Fibroblast of gingiva (primary cell): ENCODE measurements at regions not wholly inside any gene's neighbourhood (a gene's known extent, or its start where the extent isn't known, plus 50 kb on each side); places are given as distances from the start of the nearest gene placed in this dataset.

Experiments
- DNase-seq: peaks from one replicate; pipeline ENCODE4 v3.0.0-alpha.2; 2011; ENCODE audit warnings: low read depth

DNA sequence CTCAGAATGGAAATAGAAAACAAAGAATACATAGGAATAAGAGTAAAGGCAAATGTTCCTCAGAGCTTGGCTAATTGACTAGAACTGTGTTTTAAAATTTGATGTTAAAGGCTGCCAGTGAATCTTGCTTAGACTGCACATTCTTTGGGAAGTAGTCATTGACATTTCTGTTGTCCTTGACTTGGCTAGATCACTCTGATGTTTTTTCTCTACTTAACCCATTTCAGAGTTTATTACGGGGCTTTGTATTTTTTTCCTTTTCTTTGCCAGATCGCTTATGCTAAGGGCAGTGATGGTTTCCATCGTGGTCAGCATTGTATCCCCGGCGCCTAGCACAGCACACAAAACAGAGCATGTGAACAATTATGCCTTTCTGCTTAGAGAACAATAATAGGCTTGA lies 1126.7 kb upstream of the CDH9 start:
- peak; percentile 10 for DNase-seq

DNA sequence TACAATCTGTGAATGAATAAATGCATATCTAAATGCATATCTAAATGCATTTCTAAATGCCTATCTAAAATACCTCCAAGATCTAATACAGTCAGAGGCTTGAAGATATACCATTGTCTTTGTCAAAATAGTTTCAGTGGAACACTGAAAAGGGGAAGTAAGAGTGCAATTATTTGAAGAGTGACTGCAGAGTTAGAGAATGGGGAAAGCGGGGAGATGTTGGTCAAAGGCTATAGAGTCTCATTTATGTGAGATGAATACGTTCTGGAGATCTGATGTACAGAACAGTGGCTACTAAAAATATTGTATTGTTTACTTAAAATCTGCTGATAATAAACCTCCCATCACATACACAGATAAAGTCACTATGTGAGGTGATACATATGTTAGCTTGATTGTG lies 1126.2 kb upstream of the CDH9 start:
- DNase-seq = no peak

DNA sequence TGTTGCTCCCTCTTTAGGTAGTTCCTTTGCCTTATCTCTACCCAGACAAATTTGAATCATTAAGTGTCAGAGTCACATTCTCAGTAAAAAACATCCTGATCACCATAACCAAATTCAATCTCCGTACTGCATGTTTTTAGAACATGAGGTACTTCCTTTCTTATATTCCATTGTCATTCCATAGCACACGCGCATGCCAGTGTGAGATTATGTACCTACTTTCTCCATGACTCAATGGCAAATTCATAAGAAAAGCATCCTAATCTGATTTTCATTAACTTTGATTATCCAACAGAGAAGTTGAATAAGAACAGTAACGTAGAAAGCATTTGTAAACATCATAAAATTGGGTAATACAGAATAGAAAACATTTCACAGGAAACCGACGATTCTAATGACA lies 1118.6 kb upstream of the CDH9 start:
- DNase-seq = peak; percentile 70

DNA sequence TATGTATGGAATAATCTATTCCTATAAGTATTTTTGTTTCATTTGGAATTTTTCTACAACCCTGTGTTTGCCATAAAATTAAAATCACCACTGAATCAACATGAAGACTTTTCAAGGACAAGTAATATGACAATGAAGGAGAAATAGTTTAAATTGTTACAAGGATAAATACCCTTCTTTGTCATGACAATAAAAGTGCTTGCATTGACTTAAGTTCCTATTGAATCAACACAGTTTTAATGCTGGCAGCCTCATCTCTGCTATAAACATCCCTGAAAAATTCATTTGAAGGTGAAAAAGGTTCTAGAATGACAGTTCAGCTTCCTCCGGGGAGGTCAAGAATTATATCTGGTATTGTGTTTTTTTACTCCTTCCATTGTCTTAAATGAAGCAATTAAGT lies 1105.1 kb upstream of the CDH9 start:
- no peak for DNase-seq

DNA sequence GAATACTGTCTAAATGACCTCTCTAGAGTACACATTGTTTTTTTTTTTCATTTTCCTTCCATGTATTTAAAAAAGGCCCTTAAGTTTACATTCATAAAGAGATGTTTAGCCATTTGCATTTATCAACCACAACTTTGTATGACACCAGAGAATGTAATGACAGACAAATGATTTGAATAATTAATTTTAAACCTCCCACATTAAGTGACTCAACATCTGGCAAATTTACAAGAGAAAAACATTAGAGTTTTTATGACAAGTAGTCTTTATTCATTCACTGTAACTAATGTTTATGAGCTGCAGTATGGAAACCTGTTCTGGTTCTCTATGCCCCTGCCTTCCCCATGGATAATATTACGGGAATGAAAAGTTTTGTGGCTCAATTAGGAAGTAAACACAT lies 1093.8 kb upstream of the CDH9 start:
- no peak for DNase-seq

DNA sequence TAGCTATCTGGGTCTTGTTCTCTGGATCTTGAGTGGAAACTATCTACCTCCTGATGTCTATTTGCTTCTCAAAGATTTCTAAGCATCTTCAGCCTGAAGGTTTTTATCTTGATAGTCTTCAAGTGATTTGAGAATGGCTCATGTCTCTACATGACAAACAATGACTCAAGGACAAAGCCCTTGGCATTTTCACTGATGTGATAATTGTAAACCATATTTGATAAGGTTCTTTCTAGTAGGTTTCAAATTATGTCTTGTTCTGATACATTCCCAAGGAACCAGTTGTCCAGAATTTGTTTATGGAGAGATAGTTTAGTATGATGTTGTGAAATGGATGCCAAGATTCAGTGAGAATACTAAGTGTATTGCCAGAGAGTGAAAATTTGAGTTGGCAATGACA lies 1079.3 kb upstream of the CDH9 start:
- no peak for DNase-seq

DNA sequence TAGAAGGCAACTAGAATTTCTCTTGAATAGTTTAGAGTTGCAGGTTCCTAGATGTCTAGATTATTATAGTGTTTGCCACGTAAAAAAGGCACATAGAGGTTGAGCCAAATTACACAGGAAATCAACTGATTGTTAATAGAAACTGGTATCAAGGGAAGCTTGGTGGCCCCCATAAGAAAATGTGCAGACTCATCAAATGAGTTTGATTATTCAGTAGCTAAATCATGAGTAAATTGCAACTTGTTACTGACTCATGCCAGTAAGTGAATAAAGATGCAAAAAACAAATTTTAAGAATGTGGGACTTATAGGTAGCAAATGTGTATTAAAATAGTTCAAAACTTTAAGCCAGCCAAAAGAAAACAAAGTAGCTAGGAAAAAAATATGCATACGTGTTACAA lies 1078.9 kb upstream of the CDH9 start:
- DNase-seq = no peak

DNA sequence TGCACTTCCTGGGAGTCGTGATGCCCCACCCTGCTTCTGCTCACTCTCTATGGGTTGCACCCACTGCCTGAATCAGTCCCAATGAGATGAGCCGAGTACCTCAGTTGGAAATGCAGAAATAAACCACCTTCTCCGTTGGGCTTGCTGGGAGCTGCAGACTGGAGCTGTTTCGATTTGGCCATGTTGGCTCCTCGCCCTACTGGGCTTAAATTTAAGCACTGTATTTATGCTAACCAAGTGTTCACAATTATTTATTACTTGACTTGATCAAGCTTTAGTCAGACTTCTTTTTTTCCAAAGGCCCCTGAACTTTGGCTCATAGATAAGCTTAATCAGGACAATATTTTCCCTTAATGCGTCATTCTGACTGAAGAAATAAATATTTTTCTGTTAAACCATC lies 1072.4 kb upstream of the CDH9 start:
- DNase-seq = no peak

DNA sequence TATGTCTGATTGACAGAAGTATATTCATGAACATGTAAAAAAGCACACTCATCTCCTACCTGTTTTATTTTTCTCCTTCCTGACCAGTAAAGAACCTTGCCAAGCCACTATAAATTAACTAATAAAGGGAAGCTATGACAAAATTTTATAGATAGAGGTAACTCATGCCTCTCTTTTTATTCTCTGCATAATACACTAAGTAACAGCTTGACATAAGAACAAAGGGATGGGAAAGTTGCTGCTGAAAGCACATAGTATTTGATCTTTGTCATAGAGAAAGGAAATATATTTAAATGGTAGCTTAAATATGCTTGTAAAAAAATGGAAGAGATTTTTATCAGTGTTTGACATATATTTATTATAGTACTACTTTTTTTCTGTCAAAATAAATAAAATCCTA lies 1065.7 kb upstream of the CDH9 start:
- DNase-seq = no peak

DNA sequence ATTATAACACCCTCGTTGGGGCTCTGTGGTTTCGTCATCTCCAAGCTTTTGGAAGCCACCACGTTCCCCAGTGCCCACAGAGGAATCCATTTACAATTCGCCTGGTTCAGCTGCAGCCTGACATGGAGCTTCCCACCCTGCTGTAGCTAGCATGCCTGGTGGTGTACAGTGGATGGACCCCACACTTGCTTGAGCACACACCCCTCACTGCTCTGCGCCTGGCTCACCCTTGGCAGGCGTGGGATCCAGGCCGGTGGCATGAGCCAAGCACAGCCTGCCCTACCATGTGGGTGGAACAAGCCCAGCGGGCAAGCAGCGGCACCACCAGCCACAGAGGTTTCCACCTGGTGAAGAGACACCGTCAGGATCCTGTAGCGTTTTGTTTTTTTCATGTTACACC lies 1045.7 kb upstream of the CDH9 start:
- DNase-seq = no peak

DNA sequence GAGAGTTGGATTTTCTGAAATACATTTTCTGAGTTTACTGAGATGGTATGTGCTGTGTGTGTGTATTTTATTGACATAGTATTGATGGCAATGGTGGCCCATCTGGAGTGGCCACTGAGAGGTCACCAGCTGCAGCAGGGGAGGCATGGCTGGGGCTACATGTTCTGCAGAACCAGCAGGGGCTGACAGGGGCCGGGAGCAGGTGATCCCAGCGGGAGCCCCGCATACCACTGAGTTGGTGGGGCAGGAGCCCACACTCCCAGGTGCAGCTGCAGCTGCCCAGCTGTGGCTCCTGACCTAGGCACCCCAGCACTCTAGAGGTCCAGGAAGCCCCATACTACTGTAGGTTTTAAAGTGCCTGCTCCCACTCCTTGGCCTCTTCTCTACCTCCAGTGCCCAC lies 1044.2 kb upstream of the CDH9 start:
- DNase-seq = no peak

DNA sequence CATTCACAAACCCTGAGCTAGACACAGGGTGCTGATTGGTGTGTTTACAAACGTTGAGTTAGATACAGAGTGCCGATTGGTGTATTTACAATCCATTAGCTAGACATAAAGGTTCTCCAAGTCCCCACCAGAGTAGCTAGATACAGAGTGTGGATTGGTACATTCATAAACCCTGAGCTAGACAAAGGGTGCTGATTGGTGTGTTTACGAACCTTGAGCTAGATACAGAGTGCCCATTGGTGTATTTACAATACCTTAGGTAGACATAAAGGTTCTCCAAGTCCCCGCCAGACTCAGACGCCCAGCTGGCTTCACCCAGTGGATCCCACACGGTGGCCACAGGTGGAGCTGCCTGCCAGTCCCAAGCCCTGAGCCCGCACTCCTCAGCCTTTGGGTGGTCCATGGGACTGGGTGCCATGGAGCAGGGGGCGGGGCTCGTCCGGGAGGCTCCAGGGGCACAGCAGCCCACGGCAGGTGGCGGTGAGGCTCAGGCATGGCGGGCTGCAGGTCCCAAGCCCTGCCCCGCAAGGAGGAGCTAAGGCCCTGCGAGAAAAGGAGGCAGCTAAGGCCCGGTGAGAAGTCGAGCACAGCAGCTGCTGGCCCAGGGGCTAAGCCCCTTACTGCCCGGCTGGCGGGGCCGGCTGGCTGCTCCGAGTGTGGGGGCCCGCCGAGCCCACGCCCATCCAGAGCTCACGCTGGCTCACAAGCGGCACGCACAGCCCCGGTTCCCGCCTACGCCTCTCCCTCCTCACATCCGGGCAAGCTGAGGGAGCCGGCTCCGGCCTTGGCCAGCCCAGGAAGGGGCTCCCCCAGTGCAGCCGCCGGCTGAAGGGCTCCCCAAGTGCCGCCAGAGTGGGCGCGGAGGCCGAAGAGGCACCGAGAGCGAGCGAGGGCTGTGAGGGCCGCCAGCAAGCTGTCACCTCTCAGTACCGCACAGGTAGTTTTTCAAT lies 1039.2 kb upstream of the CDH9 start:
- DNase-seq = no peak

DNA sequence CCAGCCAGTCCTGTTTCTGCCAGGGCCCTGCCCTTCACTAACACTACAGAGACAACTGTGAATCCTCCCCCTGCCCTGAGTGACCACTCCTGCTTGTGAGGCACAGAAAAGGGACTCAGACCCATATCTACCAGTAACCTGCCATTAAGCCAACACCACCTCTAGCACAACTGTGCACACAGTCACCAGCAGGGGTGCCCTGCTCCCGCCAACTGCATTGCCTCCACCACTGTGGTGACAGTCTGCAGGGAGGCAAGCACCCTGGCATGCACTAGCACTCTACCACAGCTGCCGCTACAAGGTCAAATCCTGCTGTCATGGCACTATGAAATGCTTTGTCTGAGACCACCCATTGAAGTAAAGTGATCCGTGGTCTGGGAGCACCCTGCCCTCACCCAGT lies 1028.5 kb upstream of the CDH9 start:
- no peak for DNase-seq

DNA sequence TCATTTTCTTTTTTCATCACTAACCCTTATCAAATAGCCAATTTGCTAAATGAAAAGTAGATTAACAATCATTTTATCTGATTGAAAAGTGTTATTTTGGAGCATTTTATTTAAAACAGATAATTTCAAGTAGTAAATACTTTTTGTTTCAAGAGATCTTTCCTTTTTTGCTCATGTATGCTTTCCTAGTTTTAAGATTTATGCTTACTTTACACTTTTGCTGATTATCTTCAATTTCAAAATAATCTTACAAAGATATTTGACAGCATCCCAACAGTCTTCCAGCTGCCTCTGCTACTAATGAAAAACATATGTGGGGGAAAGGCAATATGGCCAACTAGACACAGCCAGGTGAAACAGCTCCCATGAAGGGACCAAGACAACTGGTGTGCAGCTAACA lies 1027.3 kb upstream of the CDH9 start:
- no peak for DNase-seq

DNA sequence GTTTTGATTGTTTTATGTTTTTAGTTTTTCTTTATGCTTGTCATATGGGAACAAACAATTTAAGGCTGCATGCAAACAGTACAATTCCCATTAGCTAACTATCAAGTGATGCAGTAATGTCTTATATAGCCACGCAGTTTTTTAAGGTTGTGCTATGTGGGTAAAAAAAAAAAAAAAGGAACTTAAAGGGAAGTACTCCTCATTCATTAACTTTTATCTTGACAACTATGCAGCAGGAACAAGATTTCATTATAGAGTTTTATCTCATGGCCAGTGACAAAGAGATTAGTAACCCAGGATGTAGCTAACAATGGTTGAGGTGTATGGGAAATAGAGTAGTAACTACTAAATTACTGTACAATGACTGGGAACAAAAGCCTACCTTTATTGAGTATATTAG lies 1008.2 kb upstream of the CDH9 start:
- no peak for DNase-seq

DNA sequence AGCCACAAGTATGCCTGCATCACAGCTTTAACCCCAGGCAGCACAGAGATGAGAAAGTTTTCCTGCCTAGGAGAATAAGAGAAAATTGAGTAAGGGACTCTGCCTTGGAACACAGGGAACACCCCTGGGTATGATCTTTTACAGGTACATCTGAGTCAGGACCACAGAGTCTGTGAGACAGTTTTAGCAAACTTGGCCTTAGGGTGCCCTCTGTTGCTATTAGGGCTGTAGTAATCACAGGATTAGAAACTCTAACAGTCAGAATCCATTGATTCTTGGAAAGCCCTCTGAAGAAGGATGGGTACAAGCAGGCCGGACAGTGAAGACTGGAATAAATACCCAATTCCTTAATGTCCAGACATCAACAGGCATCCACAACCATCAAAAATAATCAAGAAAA lies 989.5 kb upstream of the CDH9 start:
- no peak for DNase-seq

DNA sequence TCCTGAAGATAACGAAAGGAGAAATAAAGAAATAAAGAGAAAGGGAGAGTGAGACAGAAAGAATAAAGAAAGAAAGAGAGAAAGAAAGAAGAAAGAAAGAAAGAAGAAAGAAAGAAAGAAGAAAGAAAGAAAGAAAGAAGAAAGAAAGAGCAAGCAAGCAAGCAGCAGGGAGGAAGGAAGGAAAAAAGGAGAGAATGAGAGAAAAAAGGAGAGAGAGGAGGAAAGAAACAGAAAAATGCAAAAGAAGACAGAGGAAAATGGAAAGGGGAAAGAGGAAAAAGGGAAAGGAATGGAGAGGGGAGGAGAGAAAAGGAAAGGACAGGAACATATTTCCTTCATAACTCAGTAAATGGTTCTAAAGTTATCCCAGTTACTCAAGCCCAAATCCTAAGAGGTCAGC lies 978.8 kb upstream of the CDH9 start:
- no peak for DNase-seq

DNA sequence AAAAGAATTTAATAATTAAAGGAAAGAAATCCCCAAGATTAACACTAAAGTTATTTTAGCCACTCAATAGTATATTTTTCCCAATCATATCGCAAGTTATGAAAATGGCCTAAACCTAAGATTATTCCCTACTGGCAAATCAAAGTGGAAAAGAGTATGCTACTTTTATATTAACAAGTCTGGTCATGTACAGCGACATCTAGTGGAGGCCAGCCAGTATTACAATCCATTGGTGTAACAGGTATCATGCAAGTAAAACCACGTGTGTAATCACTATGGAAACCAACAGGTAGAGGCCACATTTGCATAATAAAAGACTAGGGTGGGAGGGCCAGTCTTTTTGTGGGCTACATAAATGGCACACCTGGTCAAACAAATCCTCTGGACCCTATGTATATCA lies 976.4 kb upstream of the CDH9 start:
- no peak for DNase-seq

DNA sequence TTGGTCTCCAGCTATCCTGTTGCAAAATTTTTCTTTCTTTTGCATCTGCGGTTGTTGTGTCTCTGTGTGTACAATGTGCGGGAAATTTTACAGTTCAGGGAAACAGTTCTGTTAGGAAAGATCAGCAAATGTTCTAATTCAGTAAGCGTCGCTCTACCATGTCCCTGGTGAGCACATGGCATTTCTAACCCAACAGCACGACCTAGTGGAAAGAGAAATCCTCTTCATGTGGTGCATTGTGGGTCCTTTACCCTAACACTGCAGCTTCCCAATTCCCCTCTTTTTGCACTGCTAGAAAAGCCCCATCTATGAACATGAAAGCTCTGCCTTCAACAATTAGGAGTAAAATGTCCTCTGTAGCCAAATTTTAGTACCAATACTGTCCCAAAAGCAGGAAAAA lies 974.2 kb upstream of the CDH9 start:
- DNase-seq = no peak

DNA sequence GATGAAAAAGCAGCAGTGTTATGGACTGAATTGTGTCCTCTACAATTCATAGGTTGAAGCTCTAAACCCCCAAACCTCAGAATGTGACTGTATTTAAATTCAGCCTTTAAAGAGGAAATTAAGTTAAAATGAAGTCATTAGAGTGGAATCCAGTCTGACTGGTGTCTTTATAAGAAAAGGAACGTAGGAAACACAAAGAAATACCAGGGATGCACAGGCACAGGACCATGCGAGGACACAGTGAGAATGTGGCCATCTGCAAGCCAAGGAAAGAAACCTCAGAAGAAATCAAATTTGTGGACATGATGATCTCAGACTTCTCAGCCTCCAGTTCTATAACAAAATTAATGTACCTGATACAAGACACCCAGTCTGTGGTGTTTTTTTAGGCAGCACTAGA lies 971.2 kb upstream of the CDH9 start:
- no peak for DNase-seq

DNA sequence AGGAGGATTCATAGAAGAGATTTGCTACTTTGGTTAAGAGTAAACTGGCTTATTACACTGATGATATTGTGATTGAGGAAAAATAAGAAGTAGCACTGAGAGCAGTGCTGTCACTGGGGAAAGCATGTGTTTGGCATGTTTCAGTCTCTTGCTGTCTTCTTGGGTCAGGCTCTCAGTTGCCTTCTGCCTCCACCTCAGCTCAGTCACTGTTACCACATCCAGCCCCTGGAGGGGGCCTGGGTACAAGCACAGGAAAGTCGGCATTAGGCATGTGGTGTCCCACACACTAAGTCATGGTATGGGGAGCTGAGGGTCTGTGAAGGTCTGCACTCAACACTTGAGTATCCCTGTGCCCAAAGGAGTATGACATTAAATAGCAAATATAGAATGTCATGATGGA lies 958.3 kb upstream of the CDH9 start:
- no peak for DNase-seq

DNA sequence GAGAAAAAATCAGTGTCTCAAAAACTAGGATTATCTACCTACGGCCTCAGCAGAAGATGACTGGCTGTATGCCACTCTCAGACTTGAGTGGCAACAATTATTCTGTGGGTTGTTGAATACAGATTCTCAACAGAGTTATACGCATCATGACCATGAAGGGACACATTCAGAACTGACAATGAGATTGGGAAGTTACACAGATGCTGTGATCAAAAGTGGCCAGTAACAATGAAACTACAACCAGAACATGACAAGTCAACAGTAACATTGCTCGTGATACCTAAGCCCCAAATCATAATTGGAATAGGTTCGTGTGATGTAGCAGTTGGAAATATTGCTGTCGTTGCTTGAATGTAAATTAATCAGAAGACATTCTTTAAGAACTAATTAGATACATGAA lies 957.5 kb upstream of the CDH9 start:
- no peak for DNase-seq

DNA sequence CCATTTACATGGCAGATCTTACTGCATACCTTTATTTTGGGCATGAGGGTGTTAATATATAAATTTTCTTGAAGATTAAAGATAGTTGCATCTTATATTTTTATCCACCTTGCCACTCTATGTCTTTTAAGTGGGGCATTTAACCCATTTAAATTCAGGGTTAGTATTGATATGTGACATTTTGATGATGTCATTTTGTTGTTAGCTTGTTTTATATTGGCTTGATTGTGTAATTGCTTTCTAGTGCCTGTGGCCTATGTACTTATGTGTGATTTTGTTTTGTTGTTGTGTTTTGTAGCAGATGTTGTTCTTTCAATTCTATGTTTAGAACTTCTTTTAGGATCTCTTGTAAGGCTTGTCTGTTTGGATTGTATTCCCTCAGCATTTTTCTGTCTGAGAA lies 939.9 kb upstream of the CDH9 start:
- DNase-seq = no peak

DNA sequence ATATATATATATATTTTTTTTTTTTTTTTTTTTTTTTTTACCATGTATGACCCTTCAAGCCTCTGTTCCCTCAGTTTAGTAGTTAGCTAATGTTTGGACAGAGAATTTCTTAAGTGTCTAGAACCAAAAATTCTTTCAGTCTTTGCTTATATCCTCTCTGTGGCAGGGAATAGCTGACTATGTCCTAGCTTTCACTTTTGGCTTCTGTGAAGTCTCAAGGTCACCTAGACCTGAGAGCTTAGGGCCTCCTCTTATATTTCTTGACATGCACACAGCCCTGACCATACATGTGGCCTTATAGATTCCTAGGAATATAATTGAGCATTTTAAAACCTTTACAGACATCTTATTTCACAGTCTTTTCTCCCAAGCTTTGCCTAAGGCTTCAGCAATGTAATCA lies 930.8 kb upstream of the CDH9 start:
- DNase-seq = no peak
